ENCODE measurements at regions not wholly inside any gene's neighbourhood (a gene's known extent, or its start where the extent isn't known, plus 50 kb on each side); places are given as distances from the start of the nearest gene placed in this dataset.
"Not testable (repeated sequence)": the region's sequence is repeated elsewhere in the genome, so short reads cannot be mapped to it uniquely, and the experiment has no call there.

DNA sequence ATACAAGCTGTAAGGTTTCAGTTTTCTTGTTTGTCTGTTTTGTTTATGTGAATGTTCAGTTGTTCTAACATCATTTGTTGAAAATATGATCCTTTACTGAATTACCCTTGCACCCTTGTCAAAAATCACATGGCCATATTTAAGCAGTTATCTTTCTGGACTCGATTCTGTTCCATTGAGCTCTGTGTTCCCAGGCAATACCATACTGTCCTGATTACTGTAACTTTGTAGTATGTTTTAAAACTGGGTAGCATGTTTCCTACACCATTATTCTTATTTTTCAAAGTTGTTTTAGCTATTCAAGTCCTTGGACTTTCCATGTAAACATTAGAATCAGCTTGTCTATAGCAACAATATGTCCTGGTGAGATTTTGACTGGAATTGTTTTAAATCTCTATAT, 66.7 kb upstream of the PRSS3 start:
- Histone ChIP-seq H3K27ac (no peak overlapping the region), H3K4me1 (no peaks in the 10 kb centered on the region), H3K4me3 (no peak overlapping the region), H3K36me3 (no peaks in the 10 kb centered on the region), H3K27me3 (no peaks in the 10 kb centered on the region), H3K9me3 (peaks cover 0 to 5% of the 10 kb centered on the region in 2 donors)
- TF ChIP-seq CTCF (IDR thresholded peaks at IDR 0.05), result no peak
- ATAC-seq, result no peak
- DNase-seq, result no peak
- intact Hi-C loops (cut with DNase I), result no loop called here

DNA sequence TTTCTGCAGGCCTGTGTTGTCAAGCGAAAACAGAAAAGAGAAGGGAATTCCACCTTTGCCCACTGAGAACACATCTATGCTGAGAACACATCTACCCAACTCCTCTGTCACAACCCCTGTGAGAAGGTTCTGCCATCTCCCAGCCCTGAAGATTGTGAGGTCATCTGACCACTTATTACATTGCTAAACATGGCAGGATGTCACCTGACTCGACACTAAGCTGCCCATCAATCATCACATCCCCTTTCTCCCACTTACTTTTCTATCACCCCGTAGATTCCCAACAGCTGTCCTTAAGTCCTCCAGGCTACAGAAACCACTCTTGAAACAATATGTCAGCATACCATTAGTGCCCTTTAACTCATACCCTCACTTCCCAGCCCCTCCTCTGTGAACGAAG, 64.2 kb upstream of the PRSS3 start:
- Histone ChIP-seq H3K4me1 (no peaks in the 10 kb centered on the region), H3K4me3 (no peak overlapping the region), H3K27me3 (no peaks in the 10 kb centered on the region), H3K36me3 (no peaks in the 10 kb centered on the region), H3K9me3 (peaks cover 0 to 5% of the 10 kb centered on the region in 2 donors), H3K27ac (no peak overlapping the region)
- no peak for TF ChIP-seq CTCF (IDR thresholded peaks at IDR 0.05)
- intact Hi-C loops (cut with DNase I), result no loop called here
- ATAC-seq, result no peak
- DNase-seq, result no peak

DNA sequence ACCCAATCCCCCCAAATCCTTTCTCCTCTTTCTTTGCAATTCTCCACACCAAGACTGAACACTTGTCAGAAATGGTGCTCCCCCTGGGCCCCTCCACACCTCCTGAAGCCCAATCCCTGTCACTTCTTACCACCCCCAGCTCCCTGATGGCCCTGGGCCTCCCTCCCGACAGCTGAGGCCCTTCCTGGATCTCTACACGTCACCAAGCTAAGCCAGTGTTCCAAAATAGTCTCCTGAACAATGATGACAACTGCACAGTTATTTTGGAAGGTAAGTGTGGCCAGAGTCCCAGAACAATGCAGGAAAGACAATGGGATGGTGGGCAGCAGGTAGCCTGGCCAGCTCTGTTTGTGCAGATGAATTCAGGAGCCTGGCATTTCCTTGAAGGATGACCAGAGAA, 63.7 kb upstream of the PRSS3 start:
- H3K4me1 ChIP-seq, result no peaks in the 10 kb centered on the region

GRCh38 chr9:33734247-33734940, 61.0 kb upstream of the PRSS3 start:
- not testable (repeated sequence) for ATAC-seq

More for the DNA sequence above, 63.7 kb upstream of the PRSS3 start:
- no peak for ATAC-seq
- Histone ChIP-seq H3K4me3 (no peak overlapping the region), H3K9me3 (peaks cover 0 to 5% of the 10 kb centered on the region in 2 donors), H3K27ac (no peak overlapping the region), H3K27me3 (peaks cover 0 to under 1% of the 10 kb centered on the region in 2 donors), H3K36me3 (no peaks in the 10 kb centered on the region)
- DNase-seq, result no peak
- intact Hi-C loops (cut with DNase I), result no loop called here
- TF ChIP-seq CTCF (IDR thresholded peaks at IDR 0.05), result no peak

DNA sequence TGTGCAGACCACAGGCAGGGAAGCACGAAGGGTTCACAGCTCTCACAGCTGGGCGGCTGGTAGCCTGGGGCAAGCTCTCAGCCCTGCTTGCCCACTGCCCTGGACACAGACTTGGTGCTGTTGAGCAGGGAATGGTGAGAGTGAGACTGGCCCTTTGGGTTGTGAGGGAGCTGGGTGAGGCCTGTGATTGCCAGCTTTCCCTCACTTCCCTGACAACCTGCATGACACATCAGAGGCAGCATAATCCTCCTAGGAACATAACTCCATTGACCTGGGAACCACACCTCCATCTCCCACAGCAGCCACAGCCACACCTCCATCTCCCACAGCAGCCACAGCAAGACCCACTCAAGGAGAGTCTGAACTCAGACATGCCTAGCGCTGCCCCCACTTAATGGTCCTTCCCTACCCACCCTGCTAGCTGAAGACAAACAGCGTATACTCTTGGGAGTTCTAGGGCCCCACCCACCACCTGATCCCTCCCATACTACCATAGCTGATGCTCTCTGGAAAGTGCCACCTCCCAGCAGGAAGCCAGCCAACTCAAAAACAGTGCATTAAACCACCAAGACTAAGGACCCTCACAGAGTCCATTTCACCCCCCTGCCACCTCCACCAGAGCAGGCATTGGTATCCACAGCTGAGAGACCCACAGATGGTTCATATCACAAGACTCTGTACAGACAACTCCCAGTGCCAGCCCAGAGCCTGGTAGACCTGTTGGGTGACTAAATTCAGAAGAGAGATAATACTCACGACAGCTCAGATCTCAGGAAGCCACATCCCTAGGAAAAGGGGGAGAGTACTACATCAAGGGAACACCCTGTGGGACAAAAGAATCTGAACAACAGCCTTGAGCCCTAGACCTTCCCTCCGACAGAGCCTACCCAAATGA, 60.2 kb upstream of the PRSS3 start:
- ATAC-seq; DNase-seq; H3K27ac ChIP-seq; H3K4me1 ChIP-seq; H3K4me3 ChIP-seq; H3K9me3 ChIP-seq; H3K36me3 ChIP-seq; H3K27me3 ChIP-seq; intact Hi-C loops (cut with DNase I): not testable (repeated sequence)

More at GRCh38 chr9:33734247-33734940, 61.0 kb upstream of the PRSS3 start:
- H3K4me3 ChIP-seq; H3K36me3 ChIP-seq; H3K4me1 ChIP-seq; H3K9me3 ChIP-seq; DNase-seq; H3K27me3 ChIP-seq; intact Hi-C loops (cut with DNase I); H3K27ac ChIP-seq: not testable (repeated sequence)

All from left lung (tissue), 4 donors.